HL-60/S4 (cell line): ENCODE measurements at regions not wholly inside any gene's neighbourhood (a gene's known extent, or its start where the extent isn't known, plus 50 kb on each side); places are given as distances from the start of the nearest gene placed in this dataset.
"Not testable (repeated sequence)": the region's sequence is repeated elsewhere in the genome, so short reads cannot be mapped to it uniquely, and the experiment has no call there.

Experiments
- in situ Hi-C: fragments of 300-500 bp; cut with MboI; formaldehyde crosslinking; loops from 2 replicates; pipeline ENCODE4 v1.14.3; 2022; ENCODE audit warnings: low sequenced_read_pairs

DNA sequence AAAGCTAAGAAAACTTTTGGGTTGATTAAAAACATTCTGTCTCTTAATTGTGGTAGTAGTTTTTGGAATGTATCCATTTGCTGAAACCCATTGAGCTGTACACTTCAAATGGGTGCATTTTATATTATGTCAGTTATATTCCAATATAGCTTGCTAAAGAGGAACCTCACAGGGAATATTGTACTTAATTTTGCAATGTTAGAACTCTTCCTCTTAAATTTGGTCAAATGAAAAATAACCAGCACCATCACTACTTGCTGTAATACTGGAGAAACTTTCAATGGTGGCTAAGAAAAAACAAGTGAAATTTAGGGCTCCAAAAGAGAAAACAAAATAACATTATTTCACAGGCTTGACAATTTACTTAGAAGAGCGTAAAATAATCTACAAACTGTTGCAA is 651.5 kb downstream of the MAFB start:
- in situ Hi-C loops = no loop called here

- in situ Hi-C loops = no loop called here
Observed at GRCh38 chr20:40029589-40029988, 659.4 kb downstream of the MAFB start.

- in situ Hi-C loops = no loop called here
Observed at GRCh38 chr20:40019510-40019909, 669.5 kb downstream of the MAFB start.

DNA sequence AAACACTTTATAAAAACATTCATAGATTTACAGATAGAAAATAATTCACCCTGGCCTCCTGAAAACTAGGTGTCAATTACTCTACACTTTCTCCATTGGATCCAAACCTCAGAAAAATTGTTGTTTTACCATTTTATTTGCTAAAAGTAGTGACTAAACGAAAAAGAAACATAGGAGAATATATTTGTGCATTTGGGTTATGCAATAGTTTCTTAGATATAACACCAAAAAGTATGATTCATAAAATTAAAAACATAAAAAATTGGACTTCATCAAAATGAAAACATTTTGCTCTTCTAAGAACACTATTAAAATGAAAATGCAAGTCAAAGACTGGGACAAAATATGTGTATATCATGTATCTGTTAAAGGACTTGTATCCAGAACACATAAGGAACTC is 671.3 kb downstream of the MAFB start:
- in situ Hi-C loops = no loop called here

- in situ Hi-C loops = no loop called here
Observed at GRCh38 chr20:40016890-40017289, 672.1 kb downstream of the MAFB start.

GRCh38 chr20:40016392-40016791 is 672.6 kb downstream of the MAFB start:
- in situ Hi-C loops = no loop called here

DNA sequence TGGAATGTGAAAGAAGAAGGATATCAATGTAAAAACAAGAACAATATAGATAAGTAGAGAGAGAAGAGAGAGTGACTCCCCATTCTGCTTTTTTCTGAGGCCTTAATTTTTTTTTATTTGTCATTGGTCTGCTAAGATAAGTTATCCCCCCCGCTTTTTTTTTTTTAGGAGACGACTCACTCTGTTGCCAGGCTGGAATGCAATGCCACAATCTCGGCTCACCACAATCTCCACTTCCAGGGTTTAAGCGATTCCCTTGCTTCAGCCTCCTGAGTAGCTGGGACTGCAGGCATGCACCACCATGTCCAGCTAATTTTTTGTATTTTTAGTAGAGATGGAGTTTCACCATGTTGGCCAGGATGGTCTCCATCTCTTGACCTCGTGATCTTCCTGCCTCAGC is 677.0 kb downstream of the MAFB start:
- in situ Hi-C loops = not testable (repeated sequence)

GRCh38 chr20:40010483-40010882 is 678.6 kb downstream of the MAFB start:
- in situ Hi-C loops = no loop called here

GRCh38 chr20:40009542-40009941 is 679.5 kb downstream of the MAFB start:
- in situ Hi-C loops = no loop called here

DNA sequence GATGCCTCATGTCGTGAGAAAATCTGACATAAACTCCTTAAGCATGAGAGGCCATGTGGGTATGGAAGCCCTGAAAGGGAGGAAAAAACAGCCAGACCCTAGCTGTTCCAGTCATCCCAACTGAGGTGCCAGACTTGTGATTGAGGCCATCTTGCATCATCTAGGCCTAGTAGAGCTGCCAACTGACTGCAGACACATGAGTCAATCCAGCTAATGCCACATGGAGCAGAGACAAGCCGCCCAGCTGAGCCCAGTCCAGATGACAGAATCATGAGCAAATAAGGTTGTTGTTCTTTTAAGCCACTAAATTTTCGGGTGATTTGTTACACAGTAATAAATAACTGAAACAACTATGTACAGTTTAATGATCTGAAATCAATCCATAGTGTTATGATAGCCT is 680.9 kb downstream of the MAFB start:
- in situ Hi-C loops = no loop called here

- in situ Hi-C loops = no loop called here
Observed at GRCh38 chr20:40006168-40006860, 682.7 kb downstream of the MAFB start.

DNA sequence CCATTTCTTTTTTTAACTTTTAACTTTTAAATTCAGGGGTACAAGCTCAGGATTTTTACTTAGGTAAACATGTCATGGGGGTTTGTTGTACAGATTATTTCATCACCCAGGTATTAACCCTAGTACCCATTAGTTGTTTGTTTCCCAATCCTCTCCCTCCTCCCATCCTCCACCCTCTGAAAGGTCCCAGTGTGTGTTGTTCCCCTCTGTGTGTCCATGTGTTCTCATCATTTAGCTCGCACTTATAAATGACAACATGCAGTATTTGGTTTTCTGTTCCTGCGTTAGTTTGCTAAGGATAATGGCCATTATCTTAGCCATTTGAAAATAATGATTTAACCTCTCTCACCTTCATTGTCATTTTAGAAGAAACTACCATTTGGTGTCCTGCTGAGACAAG is 684.9 kb downstream of the MAFB start:
- in situ Hi-C loops = not testable (repeated sequence)

- in situ Hi-C loops = no loop called here
Observed at GRCh38 chr20:39993742-39994141, 695.3 kb downstream of the MAFB start.

DNA sequence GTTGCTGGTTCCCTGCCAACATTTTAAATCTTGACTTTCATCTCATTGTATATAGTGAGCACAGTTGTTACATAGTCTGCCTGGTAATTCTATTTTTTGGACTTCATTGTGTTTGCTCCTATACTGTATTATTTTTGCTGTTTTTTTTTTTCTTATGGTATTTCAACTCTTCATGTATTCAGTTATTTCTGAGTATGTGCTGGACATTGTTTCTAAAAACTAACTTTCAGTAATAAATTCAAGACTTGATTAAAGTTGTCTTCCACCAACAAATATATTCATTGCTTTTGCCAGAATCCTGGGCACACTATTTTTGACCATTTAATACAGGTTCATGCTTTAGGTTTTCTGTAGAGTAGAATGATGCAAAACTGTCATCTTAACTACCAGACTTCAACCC is 698.3 kb downstream of the MAFB start:
- in situ Hi-C loops = no loop called here

DNA sequence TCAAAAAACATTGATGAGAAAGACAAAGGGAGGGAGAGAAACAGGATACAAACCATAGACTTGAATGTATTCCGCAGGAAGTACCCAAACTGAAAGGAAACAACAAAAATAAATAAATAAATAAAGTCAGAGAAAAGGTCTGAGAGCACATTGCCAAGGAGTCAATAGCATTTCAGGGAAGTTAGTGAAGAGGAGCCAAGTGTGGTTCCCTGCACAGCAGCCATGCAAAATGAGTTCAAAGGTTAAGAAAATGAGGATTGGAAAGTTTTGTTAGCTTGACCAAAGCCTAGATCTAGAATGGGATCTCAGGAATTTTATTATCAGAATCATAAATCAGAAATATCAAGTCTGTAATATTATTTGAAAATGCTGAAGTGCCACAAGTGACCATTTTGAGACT is 700.0 kb downstream of the MAFB start:
- in situ Hi-C loops = no loop called here

DNA sequence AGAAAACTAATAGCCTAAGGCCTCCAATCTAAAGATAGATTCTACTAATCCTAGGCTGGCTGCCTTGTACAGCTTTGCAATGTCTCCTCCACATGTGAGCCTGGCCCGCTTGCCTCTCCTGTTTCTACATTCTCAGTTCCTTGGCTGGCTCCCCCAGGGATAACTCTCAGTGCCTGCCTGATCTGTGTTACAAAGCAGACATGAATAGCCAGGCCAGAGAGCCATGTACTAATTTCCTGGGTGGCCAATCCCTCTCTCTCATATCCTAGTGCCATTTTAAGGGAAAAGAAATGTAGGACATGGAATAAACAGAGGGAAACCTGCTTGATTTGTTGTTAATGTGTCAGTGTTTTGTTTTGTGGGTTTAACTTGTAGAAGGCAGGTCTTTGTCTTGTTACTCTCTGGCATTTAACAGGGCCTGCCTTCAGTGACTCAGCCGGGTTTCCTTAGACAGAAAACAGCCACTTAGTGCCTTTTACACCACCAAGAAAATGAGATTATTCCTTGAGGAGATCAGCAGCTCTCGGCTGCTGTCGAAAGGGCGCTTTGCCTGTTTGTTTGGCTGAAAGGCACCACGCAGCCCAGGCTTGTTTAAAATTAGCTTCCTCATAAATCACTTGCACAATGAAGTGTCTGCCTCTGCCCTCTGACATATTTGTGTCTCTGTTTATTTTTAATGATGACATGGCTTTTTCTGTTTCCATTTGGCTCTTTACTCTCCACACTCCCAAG is 702.7 kb downstream of the MAFB start:
- in situ Hi-C loops = no loop called here

GRCh38 chr20:39985271-39985827 is 703.7 kb downstream of the MAFB start:
- in situ Hi-C loops = no loop called here

- in situ Hi-C loops = no loop called here
Observed at GRCh38 chr20:39983655-39984054, 705.4 kb downstream of the MAFB start.

- in situ Hi-C loops = no loop called here
Observed at GRCh38 chr20:39983183-39983582, 705.9 kb downstream of the MAFB start.

GRCh38 chr20:39974966-39975501 is 714.0 kb downstream of the MAFB start:
- in situ Hi-C loops = no loop called here

GRCh38 chr20:39968495-39968894 is 720.5 kb downstream of the MAFB start:
- in situ Hi-C loops = no loop called here

DNA sequence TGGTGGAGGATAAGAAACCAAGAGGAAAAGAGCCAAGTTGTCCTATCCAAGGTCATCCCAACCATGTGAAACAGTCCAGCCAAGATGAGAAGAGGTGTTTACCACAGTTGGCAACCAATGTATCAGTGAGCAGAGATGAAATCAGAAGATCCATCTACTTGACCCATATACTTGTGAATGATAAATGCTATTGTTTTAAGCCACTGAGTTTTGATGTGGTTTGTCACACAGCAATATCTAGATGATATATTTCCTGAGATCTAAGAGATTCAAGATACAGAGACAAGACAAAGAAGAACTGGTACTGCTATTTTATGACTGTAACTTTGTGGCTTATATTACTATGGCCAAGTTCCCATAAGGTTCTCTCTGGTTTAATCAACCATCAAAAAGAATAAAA is 721.2 kb downstream of the MAFB start:
- in situ Hi-C loops = no loop called here
